ENCODE measurements at regions not wholly inside any gene's neighbourhood (a gene's known extent, or its start where the extent isn't known, plus 50 kb on each side); places are given as distances from the start of the nearest gene placed in this dataset.

- H3K4me1 Mint-ChIP-seq: peaks cover 20 to 25% of the 10 kb centered on the region in 2 experiments
- WGBS (ENCODE audit: extremely low coverage, insufficient read length, low lambda C conversion rate): no CpG with 5 or more reads among the region's 7 CpGs
- Histone ChIP-seq H2BK20ac (ENCODE audit: low read depth, low read length, poor library complexity, severe bottlenecking) (no peak overlapping the region), H2BK15ac (ENCODE audit: low read depth, low read length) (no peak overlapping the region), H3T11ph (ENCODE audit: low read length) (no peak overlapping the region), H4K8ac (replicated peaks; ENCODE audit: insufficient read length, low read depth, low read length) (no peak overlapping the region), H3K23me2 (ENCODE audit: insufficient read length, low read depth, low read length, poor library complexity, severe bottlenecking) (no peaks in the 10 kb centered on the region), H3K4me1 (ENCODE audit: insufficient read depth, low read length) (peaks cover 4% of the 10 kb centered on the region), H3K18ac (ENCODE audit: insufficient read length, low read depth, low read length) (no peak overlapping the region), H3K9ac (ENCODE audit: extremely low read depth, insufficient read length, low read length) (no peak overlapping the region), H3K4me2 (ENCODE audit: insufficient read depth, insufficient read length, low read length) (no peak overlapping the region), H2BK5ac (ENCODE audit: insufficient read length, low read length) (no peak overlapping the region), H3K4ac (ENCODE audit: low read depth, low read length) (no peak overlapping the region), H3K14ac (ENCODE audit: insufficient read depth, low read length) (no peak overlapping the region), H2AK5ac (ENCODE audit: insufficient read length, low read length) (no peak overlapping the region), H3K79me1 (ENCODE audit: insufficient read depth, low read depth, low read length, poor library complexity, severe bottlenecking) (no peaks in the 10 kb centered on the region), H3K27me3 (ENCODE audit: insufficient read depth, low read length) (no peaks in the 10 kb centered on the region), H4K20me1 (ENCODE audit: control insufficient read depth, insufficient read depth, insufficient read length) (no peaks in the 10 kb centered on the region), H4K91ac (ENCODE audit: insufficient read length, low read depth, low read length) (no peak overlapping the region), H4K5ac (ENCODE audit: insufficient read length, low read depth, low read length) (no peak overlapping the region), H2BK12ac (ENCODE audit: insufficient read length, low read depth, low read length) (no peak overlapping the region), H2BK120ac (ENCODE audit: low read depth, low read length, poor library complexity, severe bottlenecking) (no peak overlapping the region), H3K79me2 (ENCODE audit: insufficient read depth, low read length) (no peaks in the 10 kb centered on the region), H3K23ac (ENCODE audit: insufficient read length, low read depth, low read length) (no peak overlapping the region), H3K27ac (ENCODE audit: insufficient read length, low read depth, low read length) (no peak overlapping the region), H2AFZ (ENCODE audit: low read length) (no peak overlapping the region), H3K9me3 (ENCODE audit: control insufficient read depth, low read depth, low read length) (no peaks in the 10 kb centered on the region), H3K56ac (ENCODE audit: insufficient read length, low read depth, low read length) (no peak overlapping the region)
- no peak overlapping the region for H3K4me3 Mint-ChIP-seq
- no peak overlapping the region for H3K27ac Mint-ChIP-seq
- H3K27me3 Mint-ChIP-seq (ENCODE audit: low read depth): no peaks in the 10 kb centered on the region
- TF ChIP-seq CTCF (conservative IDR thresholded peaks at IDR 0.05): no peak
- DNase-seq: peak; percentile 66
- H3K9me3 Mint-ChIP-seq: peaks cover 3% of the 10 kb centered on the region in 2 experiments; a peak in 2 of 5 replicates
- H3K36me3 Mint-ChIP-seq (ENCODE audit: insufficient read depth in 1 of 3, low read depth in 3 of 3): no peaks in the 10 kb centered on the region
These were observed 335.1 kb downstream of the BTBD3 start for GRCh38 chr20:12252793-12253192.
